Hepatocyte (in vitro differentiated cells): ENCODE measurements at regions not wholly inside any gene's neighbourhood (a gene's known extent, or its start where the extent isn't known, plus 50 kb on each side); places are given as distances from the start of the nearest gene placed in this dataset.

Experiments
- EZH2 ChIP-seq: fragments of 200-600 bp; sonication (generic); IDR thresholded peaks from 2 replicates; pipeline ENCODE4 v1.6.1; 2016; ENCODE audit warnings: antibody characterized with exemption, mild to moderate bottlenecking, borderline replicate concordance
- EZH2phosphoT487 ChIP-seq: fragments of 200-600 bp; sonication (generic); IDR thresholded peaks from one replicate; pipeline ENCODE4 v1.6.1; 2018; ENCODE audit warnings: antibody characterized with exemption, mild to moderate bottlenecking, low read depth, moderate library complexity; ENCODE audit not compliant: unreplicated experiment, severe bottlenecking
- TF ChIP-seq, protein P1 (sequence below): fragments of 200-600 bp; sonication (generic); IDR thresholded peaks from 2 replicates; pipeline ENCODE4 v1.5.1; 2016; ENCODE audit warnings: antibody characterized with exemption, mild to moderate bottlenecking; ENCODE audit not compliant: poor library complexity

DNA sequence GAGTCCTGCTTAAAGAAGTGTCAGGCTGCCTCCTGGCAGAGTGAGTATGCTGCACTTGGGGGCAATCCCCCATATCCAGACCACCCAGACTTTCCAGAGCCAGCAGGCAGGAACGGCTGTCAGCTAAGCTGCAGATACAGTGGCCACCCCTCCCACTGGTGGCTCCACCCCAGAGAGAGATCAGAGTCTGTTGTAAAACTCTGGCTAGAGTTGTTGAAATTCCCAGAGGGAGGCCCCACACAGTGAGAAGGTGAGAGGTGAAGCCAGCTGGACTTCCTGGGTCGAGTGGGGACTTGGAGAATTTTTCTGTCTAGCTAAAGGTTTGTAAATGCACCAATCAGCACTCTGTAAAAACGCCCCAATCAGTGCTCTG, 533.8 kb upstream of the ACVR2A start:
- TF ChIP-seq, protein P1, sequence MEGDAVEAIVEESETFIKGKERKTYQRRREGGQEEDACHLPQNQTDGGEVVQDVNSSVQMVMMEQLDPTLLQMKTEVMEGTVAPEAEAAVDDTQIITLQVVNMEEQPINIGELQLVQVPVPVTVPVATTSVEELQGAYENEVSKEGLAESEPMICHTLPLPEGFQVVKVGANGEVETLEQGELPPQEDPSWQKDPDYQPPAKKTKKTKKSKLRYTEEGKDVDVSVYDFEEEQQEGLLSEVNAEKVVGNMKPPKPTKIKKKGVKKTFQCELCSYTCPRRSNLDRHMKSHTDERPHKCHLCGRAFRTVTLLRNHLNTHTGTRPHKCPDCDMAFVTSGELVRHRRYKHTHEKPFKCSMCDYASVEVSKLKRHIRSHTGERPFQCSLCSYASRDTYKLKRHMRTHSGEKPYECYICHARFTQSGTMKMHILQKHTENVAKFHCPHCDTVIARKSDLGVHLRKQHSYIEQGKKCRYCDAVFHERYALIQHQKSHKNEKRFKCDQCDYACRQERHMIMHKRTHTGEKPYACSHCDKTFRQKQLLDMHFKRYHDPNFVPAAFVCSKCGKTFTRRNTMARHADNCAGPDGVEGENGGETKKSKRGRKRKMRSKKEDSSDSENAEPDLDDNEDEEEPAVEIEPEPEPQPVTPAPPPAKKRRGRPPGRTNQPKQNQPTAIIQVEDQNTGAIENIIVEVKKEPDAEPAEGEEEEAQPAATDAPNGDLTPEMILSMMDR: no peak
- no peak for TF ChIP-seq EZH2phosphoT487
- no peak for TF ChIP-seq EZH2
